OCI-LY1 (cell line): ENCODE measurements at regions not wholly inside any gene's neighbourhood (a gene's known extent, or its start where the extent isn't known, plus 50 kb on each side); places are given as distances from the start of the nearest gene placed in this dataset.

ENCODE experiments used
- EZH2 ChIP-seq: fragments of 200-600 bp; sonication (generic), shearing (Covaris generic); IDR thresholded peaks from 2 replicates; pipeline ENCODE4 v1.8.0; 2017; ENCODE audit warnings: borderline replicate concordance, mixed run types, mild to moderate bottlenecking, antibody characterized with exemption, low read length, moderate library complexity, mixed read lengths
- TF ChIP-seq, protein P1 (sequence below): fragments of 200-600 bp; sonication (generic), shearing (Covaris generic); IDR thresholded peaks from 2 replicates; pipeline ENCODE4 v1.5.1; 2017; ENCODE audit warnings: mild to moderate bottlenecking, antibody characterized with exemption, low read length, moderate library complexity, mixed read lengths

- TF ChIP-seq, protein P1, sequence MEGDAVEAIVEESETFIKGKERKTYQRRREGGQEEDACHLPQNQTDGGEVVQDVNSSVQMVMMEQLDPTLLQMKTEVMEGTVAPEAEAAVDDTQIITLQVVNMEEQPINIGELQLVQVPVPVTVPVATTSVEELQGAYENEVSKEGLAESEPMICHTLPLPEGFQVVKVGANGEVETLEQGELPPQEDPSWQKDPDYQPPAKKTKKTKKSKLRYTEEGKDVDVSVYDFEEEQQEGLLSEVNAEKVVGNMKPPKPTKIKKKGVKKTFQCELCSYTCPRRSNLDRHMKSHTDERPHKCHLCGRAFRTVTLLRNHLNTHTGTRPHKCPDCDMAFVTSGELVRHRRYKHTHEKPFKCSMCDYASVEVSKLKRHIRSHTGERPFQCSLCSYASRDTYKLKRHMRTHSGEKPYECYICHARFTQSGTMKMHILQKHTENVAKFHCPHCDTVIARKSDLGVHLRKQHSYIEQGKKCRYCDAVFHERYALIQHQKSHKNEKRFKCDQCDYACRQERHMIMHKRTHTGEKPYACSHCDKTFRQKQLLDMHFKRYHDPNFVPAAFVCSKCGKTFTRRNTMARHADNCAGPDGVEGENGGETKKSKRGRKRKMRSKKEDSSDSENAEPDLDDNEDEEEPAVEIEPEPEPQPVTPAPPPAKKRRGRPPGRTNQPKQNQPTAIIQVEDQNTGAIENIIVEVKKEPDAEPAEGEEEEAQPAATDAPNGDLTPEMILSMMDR: no peak
- no peak for TF ChIP-seq EZH2
Measured at GRCh38 chr5:56722317-56722716, 93.0 kb upstream of the MAP3K1 start.
